ENCODE measurements at regions not wholly inside any gene's neighbourhood (a gene's known extent, or its start where the extent isn't known, plus 50 kb on each side); places are given as distances from the start of the nearest gene placed in this dataset.

- H3K4me2 ChIP-seq (ENCODE audit: low read length): no peak overlapping the region
Measured at GRCh38 chr10:4398602-4399001, 427.4 kb upstream of the AKR1E2 start.

GRCh38 chr10:4397337-4397736, 428.7 kb upstream of the AKR1E2 start:
- H3K27ac ChIP-seq (ENCODE audit: low read depth, low read length): no peak overlapping the region
- no peaks in the 10 kb centered on the region for H3K79me2 ChIP-seq (ENCODE audit: control insufficient read depth, low read length)
- H3K9me2 ChIP-seq (replicated peaks; ENCODE audit: control insufficient read depth, low read length): no peaks in the 10 kb centered on the region

More at GRCh38 chr10:4398602-4399001, 427.4 kb upstream of the AKR1E2 start:
- H3K36me3 ChIP-seq (ENCODE audit: control insufficient read depth, low read length): no peaks in the 10 kb centered on the region
- no peak overlapping the region for H3K27ac ChIP-seq (ENCODE audit: low read depth, low read length)
- no peaks in the 10 kb centered on the region for H3K79me2 ChIP-seq (ENCODE audit: control insufficient read depth, low read length)
- no peaks in the 10 kb centered on the region for H3K9me3 ChIP-seq (ENCODE audit: control insufficient read depth, insufficient read depth, low read length)
- H3K27me3 ChIP-seq (ENCODE audit: control insufficient read depth, low read length): no peaks in the 10 kb centered on the region
- no peaks in the 10 kb centered on the region for H3K4me1 ChIP-seq (ENCODE audit: control insufficient read depth, low read length)
- TF ChIP-seq CTCF (IDR thresholded peaks at IDR 0.05; ENCODE audit: low read depth, low read length, poor library complexity, severe bottlenecking) (no peak), EZH2phosphoT487 (IDR thresholded peaks at IDR 0.05; ENCODE audit: borderline replicate concordance, low read length) (no peak)
- H4K20me1 ChIP-seq (ENCODE audit: control insufficient read depth, insufficient read depth, low read depth, low read length): no peaks in the 10 kb centered on the region
- H3K4me3 ChIP-seq (ENCODE audit: low read length): no peak overlapping the region
- no peaks in the 10 kb centered on the region for H3K9me2 ChIP-seq (replicated peaks; ENCODE audit: control insufficient read depth, low read length)
- no peaks in the 10 kb centered on the region for H3F3A ChIP-seq (ENCODE audit: control insufficient read depth, insufficient read depth)

GRCh38 chr10:4396401-4397283, 429.4 kb upstream of the AKR1E2 start:
- Histone ChIP-seq H3K4me3 (ENCODE audit: low read length) (no peak overlapping the region), H3F3A (ENCODE audit: control insufficient read depth, insufficient read depth) (no peaks in the 10 kb centered on the region), H3K9me2 (replicated peaks; ENCODE audit: control insufficient read depth, low read length) (no peaks in the 10 kb centered on the region), H3K27ac (ENCODE audit: low read depth, low read length) (no peak overlapping the region), H3K36me3 (ENCODE audit: control insufficient read depth, low read length) (no peaks in the 10 kb centered on the region), H3K79me2 (ENCODE audit: control insufficient read depth, low read length) (no peaks in the 10 kb centered on the region), H3K4me2 (ENCODE audit: low read length) (no peak overlapping the region), H3K27me3 (ENCODE audit: control insufficient read depth, low read length) (no peaks in the 10 kb centered on the region), H3K4me1 (ENCODE audit: control insufficient read depth, low read length) (no peaks in the 10 kb centered on the region), H4K20me1 (ENCODE audit: control insufficient read depth, insufficient read depth, low read depth, low read length) (no peaks in the 10 kb centered on the region), H3K9me3 (ENCODE audit: control insufficient read depth, insufficient read depth, low read length) (no peaks in the 10 kb centered on the region)
- no peak for TF ChIP-seq CTCF (IDR thresholded peaks at IDR 0.05; ENCODE audit: low read depth, low read length, poor library complexity, severe bottlenecking)
- no peak for TF ChIP-seq EZH2phosphoT487 (IDR thresholded peaks at IDR 0.05; ENCODE audit: borderline replicate concordance, low read length)

More at GRCh38 chr10:4397337-4397736, 428.7 kb upstream of the AKR1E2 start:
- Histone ChIP-seq H3K4me2 (ENCODE audit: low read length) (no peak overlapping the region), H4K20me1 (ENCODE audit: control insufficient read depth, insufficient read depth, low read depth, low read length) (no peaks in the 10 kb centered on the region), H3K36me3 (ENCODE audit: control insufficient read depth, low read length) (no peaks in the 10 kb centered on the region), H3K9me3 (ENCODE audit: control insufficient read depth, insufficient read depth, low read length) (no peaks in the 10 kb centered on the region), H3K4me1 (ENCODE audit: control insufficient read depth, low read length) (no peaks in the 10 kb centered on the region), H3K27me3 (ENCODE audit: control insufficient read depth, low read length) (no peaks in the 10 kb centered on the region), H3F3A (ENCODE audit: control insufficient read depth, insufficient read depth) (no peaks in the 10 kb centered on the region), H3K4me3 (ENCODE audit: low read length) (no peak overlapping the region)
- no peak for TF ChIP-seq EZH2phosphoT487 (IDR thresholded peaks at IDR 0.05; ENCODE audit: borderline replicate concordance, low read length)
- TF ChIP-seq CTCF (IDR thresholded peaks at IDR 0.05; ENCODE audit: low read depth, low read length, poor library complexity, severe bottlenecking): no peak
